ENCODE measurements at regions not wholly inside any gene's neighbourhood (a gene's known extent, or its start where the extent isn't known, plus 50 kb on each side); places are given as distances from the start of the nearest gene placed in this dataset.
"Not testable (repeated sequence)": the region's sequence is repeated elsewhere in the genome, so short reads cannot be mapped to it uniquely, and the experiment has no call there.

DNA sequence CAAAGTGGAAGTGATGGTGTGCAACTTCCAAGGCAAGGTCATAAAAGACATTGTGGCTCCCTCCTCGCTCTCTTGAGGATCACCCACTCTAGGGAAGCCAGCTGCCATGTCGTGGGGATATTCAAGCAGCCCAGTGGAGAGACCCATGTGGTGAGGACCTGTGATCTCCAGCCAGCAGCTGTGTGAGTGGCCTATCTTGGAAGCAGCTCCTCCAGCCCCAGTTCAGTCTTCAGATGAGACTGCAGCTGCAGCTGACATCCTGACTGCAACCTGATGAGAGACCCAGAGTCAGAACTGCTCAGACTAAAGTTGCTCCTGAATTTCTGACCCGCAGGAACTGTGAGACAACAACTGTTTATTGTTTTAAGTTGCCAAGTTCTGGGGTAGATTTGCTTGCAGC lies 86.4 kb upstream of the GRK3 start:
- no peaks in the 10 kb centered on the region for H3K36me3 ChIP-seq (ENCODE audit: control insufficient read depth in 4 of 4, insufficient read depth in 3 of 4, low read depth in 1 of 4, low read length in 3 of 4)
- no peak for TF ChIP-seq RXRA (IDR thresholded peaks at IDR 0.05)
- TF ChIP-seq ATF3 (IDR thresholded peaks at IDR 0.05), result no peak
- TF ChIP-seq HNF4G (IDR thresholded peaks at IDR 0.05), result no peak
- TF ChIP-seq EGR1 (IDR thresholded peaks at IDR 0.05; ENCODE audit: low read depth in 2 of 2), result no peak
- TF ChIP-seq FOXA2 (IDR thresholded peaks at IDR 0.05), result no peak
- TF ChIP-seq JUND (IDR thresholded peaks at IDR 0.05), result no peak
- TF ChIP-seq MAX (IDR thresholded peaks at IDR 0.05), result no peak
- H3K9me3 ChIP-seq (ENCODE audit: control insufficient read depth in 4 of 4, low read length in 3 of 4), result no peaks in the 10 kb centered on the region
- H3K27me3 ChIP-seq (ENCODE audit: control insufficient read depth in 4 of 4, insufficient read depth in 4 of 4, low read length in 3 of 4), result no peaks in the 10 kb centered on the region
- H3K27ac ChIP-seq (ENCODE audit: low read depth in 1 of 2, low read length in 2 of 2), result no peak overlapping the region
- H3K4me3 ChIP-seq (ENCODE audit: low read depth in 1 of 3, low read length in 3 of 3), result no peak overlapping the region
- H3K9ac ChIP-seq (ENCODE audit: low read depth in 1 of 2, low read length in 2 of 2), result no peak overlapping the region
- no peaks in the 10 kb centered on the region for H3K4me1 ChIP-seq (ENCODE audit: control insufficient read depth in 4 of 4, insufficient read depth in 4 of 4, low read length in 3 of 4)
- 93% methylated on average over 3 of the region's 3 CpGs for WGBS
- no peak for DNase-seq (ENCODE audit: low spot score)

GRCh38 chr22:25478528-25478927 lies 85.9 kb upstream of the GRK3 start:
- H3K9me3 ChIP-seq (ENCODE audit: control insufficient read depth in 4 of 4, low read length in 3 of 4), result no peaks in the 10 kb centered on the region
- 89% methylated on average over 2 of the region's 2 CpGs for WGBS
- TF ChIP-seq HNF4G (IDR thresholded peaks at IDR 0.05), result no peak
- TF ChIP-seq, protein P1, sequence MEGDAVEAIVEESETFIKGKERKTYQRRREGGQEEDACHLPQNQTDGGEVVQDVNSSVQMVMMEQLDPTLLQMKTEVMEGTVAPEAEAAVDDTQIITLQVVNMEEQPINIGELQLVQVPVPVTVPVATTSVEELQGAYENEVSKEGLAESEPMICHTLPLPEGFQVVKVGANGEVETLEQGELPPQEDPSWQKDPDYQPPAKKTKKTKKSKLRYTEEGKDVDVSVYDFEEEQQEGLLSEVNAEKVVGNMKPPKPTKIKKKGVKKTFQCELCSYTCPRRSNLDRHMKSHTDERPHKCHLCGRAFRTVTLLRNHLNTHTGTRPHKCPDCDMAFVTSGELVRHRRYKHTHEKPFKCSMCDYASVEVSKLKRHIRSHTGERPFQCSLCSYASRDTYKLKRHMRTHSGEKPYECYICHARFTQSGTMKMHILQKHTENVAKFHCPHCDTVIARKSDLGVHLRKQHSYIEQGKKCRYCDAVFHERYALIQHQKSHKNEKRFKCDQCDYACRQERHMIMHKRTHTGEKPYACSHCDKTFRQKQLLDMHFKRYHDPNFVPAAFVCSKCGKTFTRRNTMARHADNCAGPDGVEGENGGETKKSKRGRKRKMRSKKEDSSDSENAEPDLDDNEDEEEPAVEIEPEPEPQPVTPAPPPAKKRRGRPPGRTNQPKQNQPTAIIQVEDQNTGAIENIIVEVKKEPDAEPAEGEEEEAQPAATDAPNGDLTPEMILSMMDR (IDR thresholded peaks at IDR 0.05; ENCODE audit: low read depth, low read length, missing input control), result no peak
- no peak for TF ChIP-seq NR2F2 (IDR thresholded peaks at IDR 0.05)
- TF ChIP-seq, protein P2, sequence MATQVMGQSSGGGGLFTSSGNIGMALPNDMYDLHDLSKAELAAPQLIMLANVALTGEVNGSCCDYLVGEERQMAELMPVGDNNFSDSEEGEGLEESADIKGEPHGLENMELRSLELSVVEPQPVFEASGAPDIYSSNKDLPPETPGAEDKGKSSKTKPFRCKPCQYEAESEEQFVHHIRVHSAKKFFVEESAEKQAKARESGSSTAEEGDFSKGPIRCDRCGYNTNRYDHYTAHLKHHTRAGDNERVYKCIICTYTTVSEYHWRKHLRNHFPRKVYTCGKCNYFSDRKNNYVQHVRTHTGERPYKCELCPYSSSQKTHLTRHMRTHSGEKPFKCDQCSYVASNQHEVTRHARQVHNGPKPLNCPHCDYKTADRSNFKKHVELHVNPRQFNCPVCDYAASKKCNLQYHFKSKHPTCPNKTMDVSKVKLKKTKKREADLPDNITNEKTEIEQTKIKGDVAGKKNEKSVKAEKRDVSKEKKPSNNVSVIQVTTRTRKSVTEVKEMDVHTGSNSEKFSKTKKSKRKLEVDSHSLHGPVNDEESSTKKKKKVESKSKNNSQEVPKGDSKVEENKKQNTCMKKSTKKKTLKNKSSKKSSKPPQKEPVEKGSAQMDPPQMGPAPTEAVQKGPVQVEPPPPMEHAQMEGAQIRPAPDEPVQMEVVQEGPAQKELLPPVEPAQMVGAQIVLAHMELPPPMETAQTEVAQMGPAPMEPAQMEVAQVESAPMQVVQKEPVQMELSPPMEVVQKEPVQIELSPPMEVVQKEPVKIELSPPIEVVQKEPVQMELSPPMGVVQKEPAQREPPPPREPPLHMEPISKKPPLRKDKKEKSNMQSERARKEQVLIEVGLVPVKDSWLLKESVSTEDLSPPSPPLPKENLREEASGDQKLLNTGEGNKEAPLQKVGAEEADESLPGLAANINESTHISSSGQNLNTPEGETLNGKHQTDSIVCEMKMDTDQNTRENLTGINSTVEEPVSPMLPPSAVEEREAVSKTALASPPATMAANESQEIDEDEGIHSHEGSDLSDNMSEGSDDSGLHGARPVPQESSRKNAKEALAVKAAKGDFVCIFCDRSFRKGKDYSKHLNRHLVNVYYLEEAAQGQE (IDR thresholded peaks at IDR 0.05), result no peak
- no peak for TF ChIP-seq TAF1 (conservative IDR thresholded peaks at IDR 0.05)
- TF ChIP-seq EGR1 (IDR thresholded peaks at IDR 0.05; ENCODE audit: low read depth in 2 of 2), result no peak
- no peak for TF ChIP-seq GABPA (IDR thresholded peaks at IDR 0.05 in 1 of 2, conservative IDR thresholded peaks at IDR 0.05 in 1 of 2)
- no peak for TF ChIP-seq FOXA1 (IDR thresholded peaks at IDR 0.05)
- no peak for TF ChIP-seq FOXA2 (IDR thresholded peaks at IDR 0.05)
- TF ChIP-seq MAX (IDR thresholded peaks at IDR 0.05), result no peak
- no peak for TF ChIP-seq YY1 (IDR thresholded peaks at IDR 0.05)
- TF ChIP-seq, protein P3, sequence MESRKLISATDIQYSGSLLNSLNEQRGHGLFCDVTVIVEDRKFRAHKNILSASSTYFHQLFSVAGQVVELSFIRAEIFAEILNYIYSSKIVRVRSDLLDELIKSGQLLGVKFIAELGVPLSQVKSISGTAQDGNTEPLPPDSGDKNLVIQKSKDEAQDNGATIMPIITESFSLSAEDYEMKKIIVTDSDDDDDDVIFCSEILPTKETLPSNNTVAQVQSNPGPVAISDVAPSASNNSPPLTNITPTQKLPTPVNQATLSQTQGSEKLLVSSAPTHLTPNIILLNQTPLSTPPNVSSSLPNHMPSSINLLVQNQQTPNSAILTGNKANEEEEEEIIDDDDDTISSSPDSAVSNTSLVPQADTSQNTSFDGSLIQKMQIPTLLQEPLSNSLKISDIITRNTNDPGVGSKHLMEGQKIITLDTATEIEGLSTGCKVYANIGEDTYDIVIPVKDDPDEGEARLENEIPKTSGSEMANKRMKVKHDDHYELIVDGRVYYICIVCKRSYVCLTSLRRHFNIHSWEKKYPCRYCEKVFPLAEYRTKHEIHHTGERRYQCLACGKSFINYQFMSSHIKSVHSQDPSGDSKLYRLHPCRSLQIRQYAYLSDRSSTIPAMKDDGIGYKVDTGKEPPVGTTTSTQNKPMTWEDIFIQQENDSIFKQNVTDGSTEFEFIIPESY (IDR thresholded peaks at IDR 0.05), result no peak
- no peak overlapping the region for H3K27ac ChIP-seq (ENCODE audit: low read depth in 1 of 2, low read length in 2 of 2)
- H3K9ac ChIP-seq (ENCODE audit: low read depth in 1 of 2, low read length in 2 of 2), result no peak overlapping the region
- H3K27me3 ChIP-seq (ENCODE audit: control insufficient read depth in 4 of 4, insufficient read depth in 4 of 4, low read length in 3 of 4), result no peaks in the 10 kb centered on the region
- H3K4me3 ChIP-seq (ENCODE audit: low read depth in 1 of 3, low read length in 3 of 3), result no peak overlapping the region
- no peaks in the 10 kb centered on the region for H3K36me3 ChIP-seq (ENCODE audit: control insufficient read depth in 4 of 4, insufficient read depth in 3 of 4, low read depth in 1 of 4, low read length in 3 of 4)
- no peaks in the 10 kb centered on the region for H3K4me1 ChIP-seq (ENCODE audit: control insufficient read depth in 4 of 4, insufficient read depth in 4 of 4, low read length in 3 of 4)
- DNase-seq (ENCODE audit: low spot score), result no peak

- H3K4me1 ChIP-seq (ENCODE audit: control insufficient read depth in 4 of 4, insufficient read depth in 4 of 4, low read length in 3 of 4); H3K36me3 ChIP-seq (ENCODE audit: control insufficient read depth in 4 of 4, insufficient read depth in 3 of 4, low read depth in 1 of 4, low read length in 3 of 4); H3K27ac ChIP-seq (ENCODE audit: low read depth in 1 of 2, low read length in 2 of 2); H3K9me3 ChIP-seq (ENCODE audit: control insufficient read depth in 4 of 4, low read length in 3 of 4); H3K27me3 ChIP-seq (ENCODE audit: control insufficient read depth in 4 of 4, insufficient read depth in 4 of 4, low read length in 3 of 4); DNase-seq (ENCODE audit: low spot score); H3K4me3 ChIP-seq (ENCODE audit: low read depth in 1 of 3, low read length in 3 of 3); H3K9ac ChIP-seq (ENCODE audit: low read depth in 1 of 2, low read length in 2 of 2): not testable (repeated sequence)
- WGBS, result 91% methylated on average over 5 of the region's 5 CpGs
These were observed 83.6 kb upstream of the GRK3 start for GRCh38 chr22:25480868-25481267.
